GM12878 (cell line): ENCODE measurements at regions not wholly inside any gene's neighbourhood (a gene's known extent, or its start where the extent isn't known, plus 50 kb on each side); places are given as distances from the start of the nearest gene placed in this dataset.
A peak's percentile ranks its signal among the peaks of the same experiment; 100 is the strongest.

Experiments
- ATAC-seq: fragments of 200-7000 bp; cut with Tn5 transposase; 3 replicates; pipeline ENCODE4 v1.9.1; 2020; ENCODE audit warnings: mild to moderate bottlenecking, moderate library complexity
- BruUV-seq: library from RNA; stranded (reverse); fragments of 400-500 nt; replicated peaks from 2 replicates; lab custom pipeline; 2021; lab: Mats Ljungman, UMichigan
- CTCF ChIA-PET: fragments of 300-600 bp; sonication (Branson Sonifier 250); formaldehyde crosslinking; extraction: SDS; loops from one replicate; lab custom pipeline; 2021; ENCODE audit warnings: inconsistent platforms; lab: Yijun Ruan, JAX
- POLR2A ChIA-PET: fragments of 350-600 bp; formaldehyde crosslinking; extraction: SDS; loops from one replicate; lab custom pipeline; 2021; ENCODE audit warnings: inconsistent platforms; lab: Charles Lee
- RAD21 ChIA-PET: fragments of 300-600 bp; sonication (Branson Sonifier 250); formaldehyde crosslinking; loops from one replicate; lab custom pipeline; 2023; ENCODE audit warnings: antibody characterized with exemption; ENCODE audit not compliant: unreplicated experiment; lab: Charles Lee
- SMC1A ChIA-PET: fragments of 300-600 bp; sonication (Branson Sonifier 250); formaldehyde crosslinking; loops from one replicate; lab custom pipeline; 2023; ENCODE audit not compliant: unreplicated experiment, uncharacterized antibody; lab: Charles Lee
- DNase-seq: peaks from one replicate; pipeline ENCODE4 v3.0.0-alpha.2; 2011; ENCODE audit warnings: low read depth, low spot score
- FAIRE-seq: peaks from 3 replicates; lab custom pipeline; 2011; peaks lifted over from hg19 to GRCh38; lab: Jason Lieb, UNC
- H2AFZ ChIP-seq: 2 replicates; pipeline ENCODE4 v1.6.0; 2011; ENCODE audit warnings: low read depth, low read length, control low read depth; ENCODE audit not compliant: control insufficient read depth
- H3K27ac ChIP-seq: 2 replicates; pipeline ENCODE4 v1.5.1; 2011; ENCODE audit warnings: control low read depth; ENCODE audit not compliant: control insufficient read depth, insufficient read depth
- H3K27me3 ChIP-seq, 2 experiments: replicated peaks in 1 of 2; 2 replicates each; pipeline versions ENCODE4 v1.6.0 to v1.6.1; 2011; ENCODE audit warnings: low read length in 1 of 2; ENCODE audit not compliant: control insufficient read depth in 2 of 2, insufficient read depth in 2 of 2
- H3K36me3 ChIP-seq, 2 experiments: 2 replicates each; pipeline ENCODE4 v1.5.1; 2011; ENCODE audit warnings: low read length in 1 of 2; ENCODE audit not compliant: control insufficient read depth in 2 of 2, insufficient read depth in 2 of 2
- H3K4me1 ChIP-seq: 2 replicates; pipeline ENCODE4 v1.6.1; 2011; ENCODE audit warnings: mild to moderate bottlenecking, low read length, moderate library complexity, mixed read lengths; ENCODE audit not compliant: control insufficient read depth, insufficient read depth
- H3K4me2 ChIP-seq: 2 replicates; pipeline ENCODE4 v1.6.0; 2011; ENCODE audit warnings: control low read depth; ENCODE audit not compliant: control insufficient read depth, insufficient read depth
- H3K4me3 ChIP-seq: fragments of 200-600 bp; sonication (generic); 2 replicates; pipeline ENCODE4 v1.5.1; 2016
- H3K79me2 ChIP-seq: 2 replicates; pipeline ENCODE4 v1.6.0; 2011; ENCODE audit warnings: low read length; ENCODE audit not compliant: control insufficient read depth, insufficient read depth
- H3K9ac ChIP-seq: 2 replicates; pipeline ENCODE4 v1.8.0; 2011; ENCODE audit warnings: low read length, control low read depth, mixed read lengths; ENCODE audit not compliant: control insufficient read depth, insufficient read depth
- H3K9me3 ChIP-seq: replicated peaks from 3 replicates; pipeline ENCODE4 v1.5.1; 2011; ENCODE audit warnings: mild to moderate bottlenecking, low read length; ENCODE audit not compliant: control insufficient read depth, insufficient read depth
- H4K20me1 ChIP-seq: 2 replicates; pipeline ENCODE4 v1.6.0; 2011; ENCODE audit not compliant: control insufficient read depth, insufficient read depth
- CEBPB ChIP-seq, 2 experiments: fragments of 150-350 bp in 1 of 2; IDR thresholded peaks; 2 replicates each; pipeline ENCODE4 v1.6.1; 2012 to 2014; ENCODE audit warnings: low read depth in 2 of 2, low read length in 2 of 2, borderline replicate concordance in 1 of 2, inconsistent platforms in 1 of 2
- CHD4 ChIP-seq: fragments of 200-600 bp; sonication (generic); IDR thresholded peaks from 2 replicates; pipeline ENCODE4 v1.6.1; 2016; ENCODE audit warnings: mild to moderate bottlenecking
- EGR1 ChIP-seq, 2 experiments: IDR thresholded peaks; 1 replicate in 1 of 2; 2 replicates in 1 of 2; pipeline ENCODE4 v1.6.1; 2011 to 2012; ENCODE audit warnings: low read depth in 2 of 2, low read length in 2 of 2, borderline replicate concordance in 1 of 2, mild to moderate bottlenecking in 1 of 2, moderate library complexity in 1 of 2
- FOXK2 ChIP-seq: fragments of 450-650 bp; IDR thresholded peaks from 2 replicates; pipeline ENCODE4 v1.6.1; 2017; ENCODE audit warnings: mild to moderate bottlenecking, moderate library complexity
- GATAD2B ChIP-seq: fragments of 450-650 bp; conservative IDR thresholded peaks from 2 replicates; pipeline ENCODE4 v1.6.1; 2017; ENCODE audit warnings: low read depth, mild to moderate bottlenecking, moderate library complexity
- POLR2AphosphoS5 ChIP-seq: IDR thresholded peaks from 2 replicates; pipeline ENCODE4 v1.6.1; 2011; ENCODE audit warnings: mild to moderate bottlenecking, low read length, inconsistent platforms
- RELA ChIP-seq: fragments of 450-650 bp; IDR thresholded peaks from 2 replicates; pipeline ENCODE4 v1.8.0; 2014; ENCODE audit warnings: borderline replicate concordance; ENCODE audit not compliant: partially characterized antibody
- RUNX3 ChIP-seq: IDR thresholded peaks from 2 replicates; pipeline ENCODE4 v1.6.1; 2012; ENCODE audit warnings: low read length, inconsistent platforms
- SUPT20H ChIP-seq: IDR thresholded peaks from 2 replicates; pipeline ENCODE4 v1.6.1; 2011; ENCODE audit warnings: low read depth, mild to moderate bottlenecking, low read length, moderate library complexity, borderline replicate concordance; ENCODE audit not compliant: control insufficient read depth
- TARDBP ChIP-seq: IDR thresholded peaks from 2 replicates; pipeline ENCODE4 v1.6.1; 2016; ENCODE audit warnings: borderline replicate concordance
- TCF12 ChIP-seq: IDR thresholded peaks from 2 replicates; pipeline ENCODE4 v1.6.1; 2011; ENCODE audit warnings: low read depth, mild to moderate bottlenecking, low read length
- WRNIP1 ChIP-seq: IDR thresholded peaks from 2 replicates; pipeline ENCODE4 v1.6.1; 2011; ENCODE audit warnings: low read depth, low read length, improper control_type of control experiment, borderline replicate concordance
- WGBS: methylation state at CpG from one replicate; pipeline ENCODE4 v1.1.6; 2016; ENCODE audit warnings: low lambda C conversion rate; ENCODE audit not compliant: insufficient replicate concordance, insufficient coverage; ENCODE audit errors: missing lambda C conversion rate; 5-methylcytosine and 5-hydroxymethylcytosine counted together
- in situ Hi-C: fragments of 300-500 bp; cut with MboI; formaldehyde crosslinking; loops from 9 replicates; pipeline ENCODE4 v1.14.3; 2018; ENCODE audit warnings: mixed read lengths
- intact Hi-C: fragments of 100-400 bp; cut with micrococcal nuclease; formaldehyde crosslinking; loops from one replicate; pipeline ENCODE4 v1.14.2; 2022; ENCODE audit not compliant: unreplicated experiment
- TF ChIP-seq, protein P1 (sequence below): fragments of 450-650 bp; formaldehyde crosslinking; IDR thresholded peaks from 2 replicates; pipeline ENCODE4 v1.4.0; 2022; ENCODE audit warnings: mild to moderate bottlenecking, moderate library complexity
- TF ChIP-seq, protein P2 (sequence below): fragments of 450-650 bp; IDR thresholded peaks from 2 replicates; pipeline ENCODE4 v1.6.1; 2017; ENCODE audit warnings: mild to moderate bottlenecking, low read depth, inconsistent platforms; ENCODE audit not compliant: poor library complexity, severe bottlenecking
- TF ChIP-seq, protein P3 (sequence below): IDR thresholded peaks from 2 replicates; pipeline ENCODE4 v1.6.1; 2011; ENCODE audit warnings: mild to moderate bottlenecking, low read depth, low read length, moderate library complexity; ENCODE audit not compliant: insufficient replicate concordance

DNA sequence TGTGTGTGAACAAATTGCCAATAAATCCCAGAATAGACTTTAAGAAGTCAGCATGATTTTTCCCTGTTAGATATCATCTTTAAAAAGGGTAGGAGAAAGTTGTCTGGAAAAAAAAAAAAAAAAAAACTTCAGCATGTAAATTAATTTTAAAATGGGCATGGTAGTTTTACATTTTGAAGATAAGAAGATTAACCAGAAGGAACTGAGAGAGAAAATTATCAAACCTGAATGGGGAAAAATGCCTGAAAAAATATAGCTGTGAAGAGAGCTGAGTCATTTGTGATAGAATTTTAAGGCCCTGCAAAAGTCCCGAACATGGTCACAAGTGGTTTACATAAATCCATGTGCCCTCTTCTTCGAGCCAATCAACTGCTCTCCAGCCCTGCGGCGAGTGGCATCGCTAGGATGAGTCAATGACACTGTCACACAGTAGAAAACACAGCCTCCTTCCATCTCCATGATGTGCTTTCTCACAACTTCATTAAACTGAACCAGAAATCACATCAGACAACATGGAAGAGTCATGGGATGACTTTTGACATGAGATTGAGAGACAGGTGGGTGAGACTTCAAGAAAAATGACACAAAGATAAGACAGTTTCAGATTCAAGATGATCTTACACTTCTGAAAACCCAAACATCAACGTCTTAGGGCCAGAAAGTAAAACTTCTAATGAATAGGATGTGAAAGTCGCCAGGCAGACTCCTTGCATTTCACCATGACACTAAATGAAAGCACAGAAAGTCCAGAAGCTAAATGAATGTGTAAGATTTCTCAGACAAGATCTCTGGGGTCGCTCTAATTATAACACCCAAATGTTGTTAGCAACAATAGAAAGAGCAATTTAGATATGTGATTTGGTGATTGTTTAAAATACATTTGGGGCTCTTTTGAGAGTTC, 273.0 kb upstream of the ID2 start:
- H3K27me3 ChIP-seq = no peaks in the 10 kb centered on the region
- H3K4me3 ChIP-seq = no peak overlapping the region
- DNase-seq = peak; percentile 99
- no peaks in the 10 kb centered on the region for H3K79me2 ChIP-seq
- CTCF ChIA-PET = interaction anchor here (0.6 to 3.5 kb wide), 19 partner anchors 10 to 983 kb away, joined by 3 to 18 read pairs (median 3); no protein-coding TSS in a partner anchor
- peaks cover 3% of the 10 kb centered on the region for H3K9me3 ChIP-seq
- peak overlapping the region; percentile 41 for H3K9ac ChIP-seq
- peak; percentile 98 for FAIRE-seq
- peak; percentile 90 for ATAC-seq
- POLR2A ChIA-PET = interaction anchor here (0.6 to 7.3 kb wide), 22 partner anchors 10 to 562 kb away, joined by 3 to 70 read pairs (median 4); partner anchors contain the start of gene ID2
- peak overlapping the region; percentile 27 for H2AFZ ChIP-seq
- H3K27ac ChIP-seq = peak overlapping the region; percentile 80
- intact Hi-C loops (loop anchor here (1.0 to 5.0 kb wide), 13 partner anchors 68 to 982 kb away; no protein-coding TSS in a partner anchor), in situ Hi-C loops (loop anchor here (5.0 kb wide), 1 partner anchor 133 kb away; no protein-coding TSS in a partner anchor)
- peak overlapping the region; percentile 74 for H3K4me2 ChIP-seq
- peaks cover 32% of the 10 kb centered on the region for H3K4me1 ChIP-seq
- RAD21 ChIA-PET = interaction anchor here (0.7 to 8.0 kb wide), 45 partner anchors 10 to 1313 kb away, joined by 3 to 138 read pairs (median 6); partner anchors contain the start of gene ID2
- SMC1A ChIA-PET = interaction anchor here (0.6 to 20.6 kb wide), 53 partner anchors 11 to 1005 kb away, joined by 3 to 352 read pairs (median 5); partner anchors contain the start of gene ID2
- no peaks in the 10 kb centered on the region; the same call in 1 of the 2 replicates for H4K20me1 ChIP-seq
- WGBS = 0% methylated on average over 8 of the region's 8 CpGs
- no TSS peak for BruUV-seq
- no peaks in the 10 kb centered on the region for H3K36me3 ChIP-seq
- TF ChIP-seq, protein P1, sequence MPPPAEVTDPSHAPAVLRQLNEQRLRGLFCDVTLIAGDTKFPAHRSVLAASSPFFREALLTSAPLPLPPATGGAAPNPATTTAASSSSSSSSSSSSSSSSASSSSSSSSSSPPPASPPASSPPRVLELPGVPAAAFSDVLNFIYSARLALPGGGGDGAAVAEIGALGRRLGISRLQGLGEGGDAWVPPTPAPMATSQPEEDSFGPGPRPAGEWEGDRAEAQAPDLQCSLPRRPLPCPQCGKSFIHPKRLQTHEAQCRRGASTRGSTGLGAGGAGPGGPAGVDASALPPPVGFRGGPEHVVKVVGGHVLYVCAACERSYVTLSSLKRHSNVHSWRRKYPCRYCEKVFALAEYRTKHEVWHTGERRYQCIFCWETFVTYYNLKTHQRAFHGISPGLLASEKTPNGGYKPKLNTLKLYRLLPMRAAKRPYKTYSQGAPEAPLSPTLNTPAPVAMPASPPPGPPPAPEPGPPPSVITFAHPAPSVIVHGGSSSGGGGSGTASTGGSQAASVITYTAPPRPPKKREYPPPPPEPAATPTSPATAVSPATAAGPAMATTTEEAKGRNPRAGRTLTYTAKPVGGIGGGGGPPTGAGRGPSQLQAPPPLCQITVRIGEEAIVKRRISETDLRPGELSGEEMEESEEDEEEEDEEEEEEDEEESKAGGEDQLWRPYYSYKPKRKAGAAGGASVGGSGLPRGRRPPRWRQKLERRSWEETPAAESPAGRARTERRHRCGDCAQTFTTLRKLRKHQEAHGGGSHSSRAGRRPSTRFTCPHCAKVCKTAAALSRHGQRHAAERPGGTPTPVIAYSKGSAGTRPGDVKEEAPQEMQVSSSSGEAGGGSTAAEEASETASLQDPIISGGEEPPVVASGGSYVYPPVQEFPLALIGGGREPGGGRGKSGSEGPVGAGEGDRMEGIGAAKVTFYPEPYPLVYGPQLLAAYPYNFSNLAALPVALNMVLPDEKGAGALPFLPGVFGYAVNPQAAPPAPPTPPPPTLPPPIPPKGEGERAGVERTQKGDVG = no peak
- TF ChIP-seq WRNIP1 (no peak), CHD4 (no peak), FOXK2 (no peak; the same call in 1 of the 2 replicates), RUNX3 (peak; percentile 72), CEBPB (IDR thresholded peaks at IDR 0.05; ENCODE audit: borderline replicate concordance in 1 of 2, low read depth in 2 of 2, low read length in 2 of 2) (peak in 1 of 2 experiments; percentile 75; a peak in 2 of 4 replicates), POLR2AphosphoS5 (peak; percentile 61), EGR1 (IDR thresholded peaks at IDR 0.05; ENCODE audit: borderline replicate concordance in 1 of 2, low read depth in 2 of 2, low read length in 2 of 2) (no peak), RELA (no peak), SUPT20H (no peak), GATAD2B (peak; percentile 93), TARDBP (no peak), TCF12 (peak; percentile 48; the same call in 1 of the 2 replicates)
- TF ChIP-seq, protein P2, sequence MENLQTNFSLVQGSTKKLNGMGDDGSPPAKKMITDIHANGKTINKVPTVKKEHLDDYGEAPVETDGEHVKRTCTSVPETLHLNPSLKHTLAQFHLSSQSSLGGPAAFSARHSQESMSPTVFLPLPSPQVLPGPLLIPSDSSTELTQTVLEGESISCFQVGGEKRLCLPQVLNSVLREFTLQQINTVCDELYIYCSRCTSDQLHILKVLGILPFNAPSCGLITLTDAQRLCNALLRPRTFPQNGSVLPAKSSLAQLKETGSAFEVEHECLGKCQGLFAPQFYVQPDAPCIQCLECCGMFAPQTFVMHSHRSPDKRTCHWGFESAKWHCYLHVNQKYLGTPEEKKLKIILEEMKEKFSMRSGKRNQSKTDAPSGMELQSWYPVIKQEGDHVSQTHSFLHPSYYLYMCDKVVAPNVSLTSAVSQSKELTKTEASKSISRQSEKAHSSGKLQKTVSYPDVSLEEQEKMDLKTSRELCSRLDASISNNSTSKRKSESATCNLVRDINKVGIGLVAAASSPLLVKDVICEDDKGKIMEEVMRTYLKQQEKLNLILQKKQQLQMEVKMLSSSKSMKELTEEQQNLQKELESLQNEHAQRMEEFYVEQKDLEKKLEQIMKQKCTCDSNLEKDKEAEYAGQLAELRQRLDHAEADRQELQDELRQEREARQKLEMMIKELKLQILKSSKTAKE = peak; percentile 100
- TF ChIP-seq, protein P3, sequence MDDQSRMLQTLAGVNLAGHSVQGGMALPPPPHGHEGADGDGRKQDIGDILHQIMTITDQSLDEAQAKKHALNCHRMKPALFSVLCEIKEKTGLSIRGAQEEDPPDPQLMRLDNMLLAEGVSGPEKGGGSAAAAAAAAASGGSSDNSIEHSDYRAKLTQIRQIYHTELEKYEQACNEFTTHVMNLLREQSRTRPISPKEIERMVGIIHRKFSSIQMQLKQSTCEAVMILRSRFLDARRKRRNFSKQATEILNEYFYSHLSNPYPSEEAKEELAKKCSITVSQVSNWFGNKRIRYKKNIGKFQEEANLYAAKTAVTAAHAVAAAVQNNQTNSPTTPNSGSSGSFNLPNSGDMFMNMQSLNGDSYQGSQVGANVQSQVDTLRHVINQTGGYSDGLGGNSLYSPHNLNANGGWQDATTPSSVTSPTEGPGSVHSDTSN = peak; percentile 87
